ENCODE measurements at regions not wholly inside any gene's neighbourhood (a gene's known extent, or its start where the extent isn't known, plus 50 kb on each side); places are given as distances from the start of the nearest gene placed in this dataset.

GRCh38 chr11:116648247-116649174 lies 124.3 kb downstream of the BUD13 start:
- DNase-seq (ENCODE audit: low spot score) = no peak
- no peak for TF ChIP-seq CTCF (IDR thresholded peaks at IDR 0.05)
- no peak for TF ChIP-seq POLR2A (IDR thresholded peaks at IDR 0.05)
- Histone ChIP-seq H3K4me1 (replicated peaks) (no peaks in the 10 kb centered on the region), H3K9me3 (no peaks in the 10 kb centered on the region), H3K27ac (no peak overlapping the region), H3K4me3 (no peak overlapping the region), H3K27me3 (replicated peaks; ENCODE audit: insufficient read depth) (no peaks in the 10 kb centered on the region), H3K36me3 (no peaks in the 10 kb centered on the region)
- intact Hi-C loops (cut with DNase I) = no loop called here
- 87% methylated on average over 2 of the region's 2 CpGs for WGBS

- TF ChIP-seq CTCF (IDR thresholded peaks at IDR 0.05) (no peak), POLR2AphosphoS5 (IDR thresholded peaks at IDR 0.05) (no peak), POLR2A (IDR thresholded peaks at IDR 0.05) (no peak)
- DNase-seq (ENCODE audit: low spot score) = no peak
- WGBS = 89% methylated on average over 7 of the region's 7 CpGs
Observed at GRCh38 chr11:116647305-116648080, 125.3 kb downstream of the BUD13 start.

GRCh38 chr11:116646191-116646590 lies 126.6 kb downstream of the BUD13 start:
- intact Hi-C loops (cut with DNase I) = no loop called here
- H3K27ac ChIP-seq = no peak overlapping the region
- no peaks in the 10 kb centered on the region for H3K36me3 ChIP-seq
- H3K4me3 ChIP-seq = no peak overlapping the region
- TF ChIP-seq POLR2A (IDR thresholded peaks at IDR 0.05) = no peak
- no peak for TF ChIP-seq POLR2AphosphoS5 (IDR thresholded peaks at IDR 0.05)
- no peak for TF ChIP-seq CTCF (IDR thresholded peaks at IDR 0.05)
- WGBS = 98% methylated on average over 3 of the region's 3 CpGs
- H3K9me3 ChIP-seq = no peaks in the 10 kb centered on the region
- no peaks in the 10 kb centered on the region for H3K27me3 ChIP-seq (replicated peaks; ENCODE audit: insufficient read depth)
- no peaks in the 10 kb centered on the region for H3K4me1 ChIP-seq (replicated peaks)
- no peak for DNase-seq (ENCODE audit: low spot score)

More at GRCh38 chr11:116647305-116648080, 125.3 kb downstream of the BUD13 start:
- no peaks in the 10 kb centered on the region for H3K27me3 ChIP-seq (replicated peaks; ENCODE audit: insufficient read depth)
- H3K4me3 ChIP-seq = no peak overlapping the region
- no peaks in the 10 kb centered on the region for H3K36me3 ChIP-seq
- H3K9me3 ChIP-seq = no peaks in the 10 kb centered on the region
- H3K27ac ChIP-seq = no peak overlapping the region
- intact Hi-C loops (cut with DNase I) = no loop called here
- no peaks in the 10 kb centered on the region for H3K4me1 ChIP-seq (replicated peaks)

- Histone ChIP-seq H3K4me1 (replicated peaks) (no peaks in the 10 kb centered on the region), H3K27ac (no peak overlapping the region), H3K27me3 (replicated peaks; ENCODE audit: insufficient read depth) (no peaks in the 10 kb centered on the region), H3K36me3 (no peaks in the 10 kb centered on the region), H3K9me3 (no peaks in the 10 kb centered on the region), H3K4me3 (no peak overlapping the region)
- WGBS = 48% methylated on average over 4 of the region's 4 CpGs
- TF ChIP-seq POLR2AphosphoS5 (IDR thresholded peaks at IDR 0.05) = no peak
- TF ChIP-seq CTCF (IDR thresholded peaks at IDR 0.05) = no peak
- no peak for TF ChIP-seq POLR2A (IDR thresholded peaks at IDR 0.05)
- no peak for DNase-seq (ENCODE audit: low spot score)
- intact Hi-C loops (cut with DNase I) = no loop called here
Observed at GRCh38 chr11:116644941-116645305, 127.9 kb downstream of the BUD13 start.

All from prostate gland (tissue), 2 donors.